AG09319 (cell line): ENCODE measurements at regions not wholly inside any gene's neighbourhood (a gene's known extent, or its start where the extent isn't known, plus 50 kb on each side); places are given as distances from the start of the nearest gene placed in this dataset.

Experiments used
- DNase-seq: peaks from one replicate; pipeline ENCODE4 v3.0.0-alpha.2; 2010; ENCODE audit warnings: low read depth; ENCODE audit errors: extremely low read depth
- TF ChIP-seq, protein P1 (sequence below): IDR thresholded peaks from 2 replicates; pipeline ENCODE4 v1.5.1; 2011; ENCODE audit warnings: low read depth, mild to moderate bottlenecking, inconsistent platforms, low read length, moderate library complexity

DNA sequence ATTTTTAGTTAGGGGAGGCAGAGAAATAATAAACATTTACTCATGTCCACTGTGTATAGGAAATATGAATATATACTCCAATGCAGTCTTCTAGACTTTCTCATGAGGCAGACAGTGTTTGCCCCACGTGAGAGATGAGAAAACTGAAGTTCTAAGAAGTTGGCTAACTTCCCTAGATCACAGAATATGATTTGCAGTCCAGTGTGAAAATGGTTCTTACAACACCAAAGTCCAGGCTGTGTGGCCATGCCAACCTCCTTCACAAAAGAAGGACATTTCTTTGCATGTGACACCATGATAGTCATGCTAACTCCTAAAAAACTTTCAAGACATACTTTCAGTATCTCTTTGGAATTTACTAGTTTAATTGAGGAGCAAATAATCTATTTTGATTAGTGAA lies 143.7 kb downstream of the IRS1 start:
- no peak for DNase-seq
- TF ChIP-seq, protein P1, sequence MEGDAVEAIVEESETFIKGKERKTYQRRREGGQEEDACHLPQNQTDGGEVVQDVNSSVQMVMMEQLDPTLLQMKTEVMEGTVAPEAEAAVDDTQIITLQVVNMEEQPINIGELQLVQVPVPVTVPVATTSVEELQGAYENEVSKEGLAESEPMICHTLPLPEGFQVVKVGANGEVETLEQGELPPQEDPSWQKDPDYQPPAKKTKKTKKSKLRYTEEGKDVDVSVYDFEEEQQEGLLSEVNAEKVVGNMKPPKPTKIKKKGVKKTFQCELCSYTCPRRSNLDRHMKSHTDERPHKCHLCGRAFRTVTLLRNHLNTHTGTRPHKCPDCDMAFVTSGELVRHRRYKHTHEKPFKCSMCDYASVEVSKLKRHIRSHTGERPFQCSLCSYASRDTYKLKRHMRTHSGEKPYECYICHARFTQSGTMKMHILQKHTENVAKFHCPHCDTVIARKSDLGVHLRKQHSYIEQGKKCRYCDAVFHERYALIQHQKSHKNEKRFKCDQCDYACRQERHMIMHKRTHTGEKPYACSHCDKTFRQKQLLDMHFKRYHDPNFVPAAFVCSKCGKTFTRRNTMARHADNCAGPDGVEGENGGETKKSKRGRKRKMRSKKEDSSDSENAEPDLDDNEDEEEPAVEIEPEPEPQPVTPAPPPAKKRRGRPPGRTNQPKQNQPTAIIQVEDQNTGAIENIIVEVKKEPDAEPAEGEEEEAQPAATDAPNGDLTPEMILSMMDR: no peak

GRCh38 chr2:226652983-226653765 lies 146.4 kb downstream of the IRS1 start:
- no peak for DNase-seq
- TF ChIP-seq, protein P1: no peak

GRCh38 chr2:226652369-226652768 lies 147.3 kb downstream of the IRS1 start:
- TF ChIP-seq, protein P1: no peak
- peak; percentile 52 for DNase-seq

- peak; percentile 92 for DNase-seq
- TF ChIP-seq, protein P1: no peak
Measured at GRCh38 chr2:226649871-226650660, 149.6 kb downstream of the IRS1 start.

DNA sequence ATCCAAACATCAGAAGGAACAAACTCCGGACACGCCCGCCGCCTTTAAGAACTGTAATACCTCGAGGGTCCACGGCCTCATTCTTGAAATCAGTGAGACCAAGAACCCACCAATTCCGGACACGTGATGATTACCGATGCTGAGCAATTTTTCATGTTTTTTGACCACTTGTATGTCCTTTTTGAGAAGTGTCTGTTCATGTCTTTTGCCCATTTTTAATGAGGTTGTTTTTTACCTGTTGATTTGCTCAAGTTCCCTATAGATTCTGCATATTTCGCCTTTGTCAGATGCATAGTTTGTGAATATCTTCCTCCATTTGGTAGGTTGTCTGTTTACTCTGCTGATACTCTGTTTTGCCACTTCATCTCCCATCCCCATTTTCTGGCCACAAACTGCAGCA lies 150.4 kb downstream of the IRS1 start:
- TF ChIP-seq, protein P1: no peak
- no peak for DNase-seq

DNA sequence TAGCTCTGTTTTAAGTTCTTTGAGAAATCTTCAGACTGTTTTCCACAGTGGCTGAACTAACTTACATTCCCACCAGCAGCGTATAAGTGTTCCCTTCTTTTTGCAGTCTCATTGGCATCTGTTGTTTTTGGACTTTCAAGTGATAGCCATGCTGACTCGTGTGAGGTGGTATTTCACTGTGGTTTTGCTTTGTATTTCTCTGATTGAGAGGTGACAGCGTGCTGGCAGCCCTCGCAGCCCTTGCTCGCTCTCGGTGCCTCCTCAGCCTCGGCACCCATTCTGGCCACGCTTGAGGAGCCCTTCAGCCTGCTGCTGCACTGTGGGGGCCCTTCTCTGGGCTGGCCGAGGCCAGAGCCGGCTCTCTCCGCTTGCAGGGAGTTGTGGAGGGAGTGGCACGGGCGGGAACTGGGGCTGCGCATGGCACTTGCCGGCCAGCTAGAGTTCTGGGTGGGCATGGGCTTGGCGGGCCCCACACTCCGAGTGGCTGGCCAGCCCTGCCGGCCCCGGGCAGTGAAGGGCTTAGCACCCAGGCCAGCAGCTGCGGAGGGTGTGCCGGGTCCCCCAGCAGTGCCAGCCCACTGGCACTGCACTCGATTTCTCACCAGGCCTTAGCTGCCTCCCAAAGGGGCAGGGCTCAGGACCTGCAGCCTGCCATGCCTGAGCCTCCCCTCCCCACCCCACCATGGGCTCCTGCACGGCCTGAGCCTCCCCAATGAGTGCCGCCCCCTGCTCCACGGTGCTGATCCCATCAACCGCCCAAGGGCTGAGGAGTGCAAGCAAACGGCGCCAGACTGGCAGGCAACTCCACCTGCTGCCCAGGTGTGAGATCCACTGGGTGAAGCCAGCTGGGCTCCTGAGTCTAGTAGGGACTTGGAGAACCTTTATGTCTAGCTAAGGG lies 151.8 kb downstream of the IRS1 start:
- TF ChIP-seq, protein P1: no peak
- DNase-seq: no peak
